Epithelial cell of esophagus (primary cell): ENCODE measurements at regions not wholly inside any gene's neighbourhood (a gene's known extent, or its start where the extent isn't known, plus 50 kb on each side); places are given as distances from the start of the nearest gene placed in this dataset.
"Not testable (repeated sequence)": the region's sequence is repeated elsewhere in the genome, so short reads cannot be mapped to it uniquely, and the experiment has no call there.

ENCODE experiments used
- DNase-seq: peaks from one replicate; pipeline ENCODE4 v3.0.0; 2010; ENCODE audit warnings: low read depth
- H3K4me3 ChIP-seq: 2 replicates; pipeline ENCODE4 v1.5.1; 2011; ENCODE audit warnings: mild to moderate bottlenecking, low read length, control low read depth
- CTCF ChIP-seq: IDR thresholded peaks from 2 replicates; pipeline ENCODE4 v1.5.1; 2011; ENCODE audit warnings: low read depth, mild to moderate bottlenecking, low read length, control low read depth, inconsistent platforms; ENCODE audit not compliant: insufficient read depth; ENCODE audit errors: missing control alignments

GRCh38 chr7:16960337-16960965 is 78.7 kb upstream of the AGR3 start:
- H3K4me3 ChIP-seq = no peak overlapping the region
- TF ChIP-seq CTCF = no peak
- DNase-seq = no peak

- DNase-seq = no peak
- TF ChIP-seq CTCF = no peak
- H3K4me3 ChIP-seq = no peak overlapping the region
These were observed 79.9 kb upstream of the AGR3 start for GRCh38 chr7:16961641-16962040.

- no peak for DNase-seq
- TF ChIP-seq CTCF = no peak
- no peak overlapping the region for H3K4me3 ChIP-seq
These were observed 81.3 kb upstream of the AGR3 start for GRCh38 chr7:16963044-16963443.

- not testable (repeated sequence) for H3K4me3 ChIP-seq, DNase-seq
These were observed 83.9 kb upstream of the AGR3 start for GRCh38 chr7:16965697-16966096.

- DNase-seq = no peak
- no peak overlapping the region for H3K4me3 ChIP-seq
- TF ChIP-seq CTCF = no peak
These were observed 85.6 kb upstream of the AGR3 start for GRCh38 chr7:16967300-16967811.

- no peak for TF ChIP-seq CTCF
- DNase-seq = no peak
- H3K4me3 ChIP-seq = no peak overlapping the region
These were observed 89.1 kb upstream of the AGR3 start for GRCh38 chr7:16970732-16971482.

GRCh38 chr7:16975712-16976111 is 93.9 kb upstream of the AGR3 start:
- DNase-seq = no peak
- TF ChIP-seq CTCF = no peak
- H3K4me3 ChIP-seq = no peak overlapping the region
